SK-N-SH treated with all-trans-retinoic acid at 6 μM for 48 hours (cell line): ENCODE measurements at regions not wholly inside any gene's neighbourhood (a gene's known extent, or its start where the extent isn't known, plus 50 kb on each side); places are given as distances from the start of the nearest gene placed in this dataset.

Experiments used
- CSDC2 ChIP-seq: fragments of 250-450 bp; sonication (Bioruptor Pico); IDR thresholded peaks from 2 replicates; pipeline ENCODE4 v1.5.0; 2020; ENCODE audit warnings: mild to moderate bottlenecking, moderate library complexity
- OSR1 ChIP-seq: fragments of 250-450 bp; sonication (Bioruptor Pico); IDR thresholded peaks from 2 replicates; pipeline ENCODE4 v1.8.0; 2022; ENCODE audit warnings: moderate library complexity, mild to moderate bottlenecking, inconsistent platforms
- PPARA ChIP-seq: fragments of 250-450 bp; sonication (Bioruptor Pico); IDR thresholded peaks from 2 replicates; pipeline ENCODE4 v1.5.0; 2020; ENCODE audit warnings: mild to moderate bottlenecking, borderline replicate concordance
- RARB ChIP-seq: fragments of 250-450 bp; sonication (Bioruptor Pico); IDR thresholded peaks from 2 replicates; pipeline ENCODE4 v1.8.0; 2021; ENCODE audit warnings: mild to moderate bottlenecking, moderate library complexity
- ZC3H10 ChIP-seq: fragments of 250-450 bp; sonication (Bioruptor Pico); IDR thresholded peaks from 2 replicates; pipeline ENCODE4 v1.5.1; 2021; ENCODE audit warnings: mild to moderate bottlenecking, moderate library complexity
- ZFP30 ChIP-seq: fragments of 450-650 bp; formaldehyde crosslinking; IDR thresholded peaks from 2 replicates; pipeline ENCODE4 v1.5.0; 2022; ENCODE audit warnings: mild to moderate bottlenecking, moderate library complexity
- TF ChIP-seq, protein P1 (sequence below): fragments of 250-450 bp; sonication (Bioruptor Pico); IDR thresholded peaks from 2 replicates; pipeline ENCODE4 v1.5.1; 2021; ENCODE audit warnings: mild to moderate bottlenecking, moderate library complexity
- TF ChIP-seq, protein P2 (sequence below): fragments of 250-450 bp; sonication (Bioruptor Pico); IDR thresholded peaks from 2 replicates; pipeline ENCODE4 v1.5.1; 2020; ENCODE audit warnings: low read depth, mild to moderate bottlenecking, moderate library complexity

DNA sequence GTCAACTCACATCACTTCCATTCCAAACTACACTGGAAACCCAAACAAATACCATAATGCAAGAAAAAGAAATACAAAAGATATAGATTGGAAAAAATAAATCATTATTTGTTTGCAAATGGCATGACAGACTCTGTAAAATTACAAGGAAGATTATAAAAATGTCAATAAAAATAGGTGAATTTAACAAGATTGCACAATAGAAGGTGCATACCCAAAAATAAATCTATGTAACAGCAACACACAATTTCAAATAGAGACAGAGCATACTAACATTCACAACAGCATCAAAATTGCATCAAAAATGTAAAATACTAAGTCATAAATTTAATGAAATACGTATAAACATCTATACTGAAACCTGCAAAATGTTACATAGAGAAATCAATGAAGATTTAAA lies 1140.0 kb upstream of the GJE1 start:
- TF ChIP-seq ZC3H10 (CRISPR knock-in tag) (no peak), RARB (CRISPR knock-in tag) (no peak), OSR1 (no peak), PPARA (CRISPR knock-in tag) (no peak), ZFP30 (CRISPR knock-in tag) (no peak), CSDC2 (CRISPR knock-in tag) (no peak)
- TF ChIP-seq, protein P1, sequence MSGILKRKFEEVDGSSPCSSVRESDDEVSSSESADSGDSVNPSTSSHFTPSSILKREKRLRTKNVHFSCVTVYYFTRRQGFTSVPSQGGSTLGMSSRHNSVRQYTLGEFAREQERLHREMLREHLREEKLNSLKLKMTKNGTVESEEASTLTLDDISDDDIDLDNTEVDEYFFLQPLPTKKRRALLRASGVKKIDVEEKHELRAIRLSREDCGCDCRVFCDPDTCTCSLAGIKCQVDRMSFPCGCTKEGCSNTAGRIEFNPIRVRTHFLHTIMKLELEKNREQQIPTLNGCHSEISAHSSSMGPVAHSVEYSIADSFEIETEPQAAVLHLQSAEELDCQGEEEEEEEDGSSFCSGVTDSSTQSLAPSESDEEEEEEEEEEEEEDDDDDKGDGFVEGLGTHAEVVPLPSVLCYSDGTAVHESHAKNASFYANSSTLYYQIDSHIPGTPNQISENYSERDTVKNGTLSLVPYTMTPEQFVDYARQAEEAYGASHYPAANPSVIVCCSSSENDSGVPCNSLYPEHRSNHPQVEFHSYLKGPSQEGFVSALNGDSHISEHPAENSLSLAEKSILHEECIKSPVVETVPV (CRISPR knock-in tag) = no peak
- TF ChIP-seq, protein P2, sequence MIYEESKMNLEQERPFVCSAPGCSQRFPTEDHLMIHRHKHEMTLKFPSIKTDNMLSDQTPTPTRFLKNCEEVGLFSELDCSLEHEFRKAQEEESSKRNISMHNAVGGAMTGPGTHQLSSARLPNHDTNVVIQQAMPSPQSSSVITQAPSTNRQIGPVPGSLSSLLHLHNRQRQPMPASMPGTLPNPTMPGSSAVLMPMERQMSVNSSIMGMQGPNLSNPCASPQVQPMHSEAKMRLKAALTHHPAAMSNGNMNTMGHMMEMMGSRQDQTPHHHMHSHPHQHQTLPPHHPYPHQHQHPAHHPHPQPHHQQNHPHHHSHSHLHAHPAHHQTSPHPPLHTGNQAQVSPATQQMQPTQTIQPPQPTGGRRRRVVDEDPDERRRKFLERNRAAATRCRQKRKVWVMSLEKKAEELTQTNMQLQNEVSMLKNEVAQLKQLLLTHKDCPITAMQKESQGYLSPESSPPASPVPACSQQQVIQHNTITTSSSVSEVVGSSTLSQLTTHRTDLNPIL (CRISPR knock-in tag) = no peak
